Liver (tissue), 8 donors: ENCODE measurements at regions not wholly inside any gene's neighbourhood (a gene's known extent, or its start where the extent isn't known, plus 50 kb on each side); places are given as distances from the start of the nearest gene placed in this dataset.

ENCODE experiments used
- DNase-seq: peaks from one replicate; pipeline ENCODE4 v3.0.0-alpha.2; 2017; ENCODE audit warnings: low spot score
- H3K27ac ChIP-seq, 2 donors: one replicate each; pipeline ENCODE4 v1.7.0; 2013; ENCODE audit warnings: inconsistent platforms in 2 of 2, low read length in 2 of 2, control low read depth in 1 of 2, low read depth in 1 of 2, mild to moderate bottlenecking in 1 of 2
- H3K27me3 ChIP-seq, 4 donors: one replicate each; pipeline versions ENCODE4 v1.6.1 to v1.7.0; 2013; ENCODE audit warnings: low read length in 3 of 4, inconsistent platforms in 1 of 4, mild to moderate bottlenecking in 1 of 4, moderate library complexity in 1 of 4; ENCODE audit not compliant: control insufficient read depth in 4 of 4, insufficient read depth in 4 of 4
- H3K36me3 ChIP-seq, 4 donors: one replicate each; pipeline versions ENCODE4 v1.6.1 to v1.7.0; 2013; ENCODE audit warnings: low read length in 3 of 4, mild to moderate bottlenecking in 3 of 4, low read depth in 1 of 4, moderate library complexity in 1 of 4; ENCODE audit not compliant: control insufficient read depth in 4 of 4, insufficient read depth in 3 of 4
- H3K4me1 ChIP-seq, 4 donors: one replicate each; pipeline versions ENCODE4 v1.6.1 to v1.7.0; 2013; ENCODE audit warnings: low read length in 3 of 4, mild to moderate bottlenecking in 3 of 4, moderate library complexity in 1 of 4; ENCODE audit not compliant: control insufficient read depth in 4 of 4, insufficient read depth in 4 of 4
- H3K4me3 ChIP-seq, 3 donors: one replicate each; pipeline versions ENCODE4 v1.6.1 to v1.7.0; 2013; ENCODE audit warnings: low read length in 3 of 3, control low read depth in 1 of 3, low read depth in 1 of 3, mild to moderate bottlenecking in 1 of 3
- H3K9ac ChIP-seq, 2 donors: one replicate each; pipeline ENCODE4 v1.7.0; 2013; ENCODE audit warnings: low read length in 2 of 2, mild to moderate bottlenecking in 2 of 2, moderate library complexity in 2 of 2, control low read depth in 1 of 2, low read depth in 1 of 2
- H3K9me3 ChIP-seq, 4 donors: one replicate each; pipeline versions ENCODE4 v1.6.1 to v1.7.0; 2013; ENCODE audit warnings: low read length in 3 of 4; ENCODE audit not compliant: control insufficient read depth in 4 of 4
- FOXA1 ChIP-seq: IDR thresholded peaks from 2 replicates; pipeline ENCODE4 v1.6.1; 2016; ENCODE audit warnings: antibody characterized with exemption
- HNF4G ChIP-seq: IDR thresholded peaks from 2 replicates; pipeline ENCODE4 v1.6.1; 2016; ENCODE audit warnings: antibody characterized with exemption
- JUND ChIP-seq, 2 donors: IDR thresholded peaks; 2 replicates each; pipeline ENCODE4 v1.6.1; 2016; ENCODE audit warnings: antibody characterized with exemption in 2 of 2
- NR2F2 ChIP-seq: IDR thresholded peaks from 2 replicates; pipeline ENCODE4 v1.6.1; 2016; ENCODE audit warnings: antibody characterized with exemption
- RAD21 ChIP-seq, 2 donors: IDR thresholded peaks; 2 replicates each; pipeline ENCODE4 v1.6.1; 2016; ENCODE audit warnings: antibody characterized with exemption in 2 of 2, mild to moderate bottlenecking in 2 of 2
- SP1 ChIP-seq: IDR thresholded peaks from 2 replicates; pipeline ENCODE4 v1.6.1; 2018; ENCODE audit warnings: antibody characterized with exemption, mild to moderate bottlenecking
- YY1 ChIP-seq: IDR thresholded peaks from 2 replicates; pipeline ENCODE4 v1.6.1; 2016; ENCODE audit warnings: antibody characterized with exemption, mild to moderate bottlenecking
- WGBS: extraction: QIAGEN DNeasy Blood & Tissue Kit; methylation state at CpG from one replicate; pipeline ENCODE4 v1.1.7; 2013; 5-methylcytosine and 5-hydroxymethylcytosine counted together
- TF ChIP-seq, protein P1 (sequence below): IDR thresholded peaks from 2 replicates; pipeline ENCODE4 v1.6.1; 2016; ENCODE audit warnings: antibody characterized with exemption
- TF ChIP-seq, protein P2 (sequence below): IDR thresholded peaks from 2 replicates; pipeline ENCODE4 v1.6.1; 2016; ENCODE audit warnings: antibody characterized with exemption
- TF ChIP-seq, protein P3 (sequence below): IDR thresholded peaks from 2 replicates; pipeline ENCODE4 v1.6.1; 2016; ENCODE audit warnings: antibody characterized with exemption, mild to moderate bottlenecking
- TF ChIP-seq, protein P4 (sequence below): fragments of 150-350 bp; IDR thresholded peaks from 2 replicates; pipeline ENCODE4 v1.5.1; 2017; ENCODE audit warnings: improper control_type of control experiment, low read depth, low read length; ENCODE audit not compliant: missing input control
- donor health status: healthy.
- donor health status: healthy.
- donor health status: healthy.
- donor health status: healthy.
- donor health status: healthy.

DNA sequence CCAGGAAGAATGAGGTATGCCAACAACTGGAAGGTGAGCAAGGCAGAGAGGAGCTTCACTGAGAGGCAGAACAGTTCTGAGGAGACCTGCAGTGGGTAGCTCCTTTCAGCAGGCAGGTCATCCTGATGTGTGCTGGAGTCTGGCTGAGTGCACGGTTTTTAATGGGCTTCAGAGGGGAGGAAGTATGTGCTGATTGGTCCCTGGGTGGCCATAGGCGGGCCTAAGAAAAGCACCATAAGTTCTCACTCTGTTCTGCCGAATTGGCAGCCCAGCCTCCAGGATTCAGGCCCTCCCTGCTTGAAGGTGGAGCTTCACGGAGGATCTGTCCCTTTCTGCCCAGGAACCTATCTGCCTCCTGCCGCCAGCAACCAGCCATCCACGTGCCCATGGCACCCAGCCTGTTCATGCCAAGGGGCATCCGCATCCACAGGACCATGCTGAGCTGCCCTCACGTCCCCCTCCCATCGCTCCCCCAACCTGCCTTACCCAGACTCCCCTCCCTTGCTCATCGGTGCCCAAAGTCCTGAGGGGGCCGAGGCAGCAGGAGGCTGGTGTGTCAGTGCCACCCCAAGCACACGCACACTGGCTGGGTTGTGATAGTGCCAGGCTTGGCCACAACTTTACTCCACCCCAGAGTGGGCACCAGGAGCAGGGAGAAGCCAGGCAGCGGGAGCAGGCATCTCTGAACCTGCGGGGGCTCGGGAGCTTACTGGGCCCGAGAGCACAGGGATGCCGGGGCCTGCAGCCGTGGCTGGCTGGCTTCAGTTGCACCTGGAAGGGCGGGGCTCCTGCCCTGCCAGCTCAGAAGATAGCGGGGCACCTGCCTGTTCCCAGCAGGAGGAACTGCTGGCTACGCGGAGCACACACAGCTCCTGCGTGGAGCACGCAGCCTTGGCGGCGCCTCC is 608.4 kb upstream of the FOXG1 start:
- no peak for TF ChIP-seq NR2F2
- no peak for TF ChIP-seq FOXA1
- TF ChIP-seq YY1: no peak
- no peak for TF ChIP-seq HNF4G
- TF ChIP-seq, protein P1, sequence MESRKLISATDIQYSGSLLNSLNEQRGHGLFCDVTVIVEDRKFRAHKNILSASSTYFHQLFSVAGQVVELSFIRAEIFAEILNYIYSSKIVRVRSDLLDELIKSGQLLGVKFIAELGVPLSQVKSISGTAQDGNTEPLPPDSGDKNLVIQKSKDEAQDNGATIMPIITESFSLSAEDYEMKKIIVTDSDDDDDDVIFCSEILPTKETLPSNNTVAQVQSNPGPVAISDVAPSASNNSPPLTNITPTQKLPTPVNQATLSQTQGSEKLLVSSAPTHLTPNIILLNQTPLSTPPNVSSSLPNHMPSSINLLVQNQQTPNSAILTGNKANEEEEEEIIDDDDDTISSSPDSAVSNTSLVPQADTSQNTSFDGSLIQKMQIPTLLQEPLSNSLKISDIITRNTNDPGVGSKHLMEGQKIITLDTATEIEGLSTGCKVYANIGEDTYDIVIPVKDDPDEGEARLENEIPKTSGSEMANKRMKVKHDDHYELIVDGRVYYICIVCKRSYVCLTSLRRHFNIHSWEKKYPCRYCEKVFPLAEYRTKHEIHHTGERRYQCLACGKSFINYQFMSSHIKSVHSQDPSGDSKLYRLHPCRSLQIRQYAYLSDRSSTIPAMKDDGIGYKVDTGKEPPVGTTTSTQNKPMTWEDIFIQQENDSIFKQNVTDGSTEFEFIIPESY: no peak
- TF ChIP-seq, protein P2, sequence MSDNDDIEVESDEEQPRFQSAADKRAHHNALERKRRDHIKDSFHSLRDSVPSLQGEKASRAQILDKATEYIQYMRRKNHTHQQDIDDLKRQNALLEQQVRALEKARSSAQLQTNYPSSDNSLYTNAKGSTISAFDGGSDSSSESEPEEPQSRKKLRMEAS: no peak
- H3K4me3 ChIP-seq: no peak overlapping the region
- WGBS: 94% methylated on average over 26 of the region's 26 CpGs

DNA sequence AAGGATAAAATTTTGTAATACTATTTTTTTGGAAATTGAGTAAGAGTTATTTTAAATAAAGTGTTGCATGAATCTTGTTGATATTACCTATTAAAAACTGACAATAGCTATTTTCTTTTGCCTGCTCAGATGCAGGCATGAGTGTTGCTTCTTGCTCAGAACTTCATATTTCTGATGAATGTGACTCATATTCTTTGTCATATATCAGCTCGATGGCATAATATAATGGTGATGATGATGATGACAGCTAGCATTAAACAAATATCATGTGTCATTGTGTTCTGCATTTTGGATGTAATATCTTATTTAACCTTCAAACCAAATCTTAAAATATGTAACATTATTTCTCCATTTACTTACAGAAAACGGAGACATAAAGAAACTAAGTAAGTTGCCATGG is 605.5 kb upstream of the FOXG1 start:
- 89% methylated on average over 2 of the region's 2 CpGs for WGBS

More for the DNA sequence above, 608.4 kb upstream of the FOXG1 start:
- no peak for DNase-seq
- Histone ChIP-seq H3K9me3 (no peaks in the 10 kb centered on the region), H3K36me3 (no peaks in the 10 kb centered on the region), H3K27me3 (no peaks in the 10 kb centered on the region), H3K27ac (no peak overlapping the region), H3K4me1 (no peaks in the 10 kb centered on the region), H3K9ac (no peak overlapping the region)

DNA sequence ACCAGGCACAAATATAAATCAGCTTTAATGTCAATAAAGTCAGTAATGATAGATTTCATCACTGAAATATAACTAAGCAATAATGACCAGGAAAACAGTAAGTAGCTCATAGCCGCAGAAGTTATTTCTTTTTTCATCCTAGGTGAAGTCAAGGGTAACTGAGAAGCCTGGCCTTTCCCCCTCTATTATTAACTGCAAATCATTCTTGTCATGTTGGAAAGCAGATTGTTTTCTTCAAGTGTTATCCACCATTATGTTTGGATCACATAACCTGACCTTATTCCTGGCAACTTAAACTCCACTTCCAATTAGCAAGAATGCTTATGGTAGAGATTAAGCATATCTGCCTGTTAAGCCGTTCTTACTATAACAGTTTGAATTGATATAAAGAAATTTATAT is 603.4 kb upstream of the FOXG1 start:
- Histone ChIP-seq H3K27me3 (no peaks in the 10 kb centered on the region), H3K9me3 (peaks cover 0 to 2% (median 0%) of the 10 kb centered on the region in 4 donors), H3K9ac (no peak overlapping the region), H3K4me1 (no peaks in the 10 kb centered on the region), H3K36me3 (no peaks in the 10 kb centered on the region), H3K27ac (no peak overlapping the region), H3K4me3 (no peak overlapping the region)
- WGBS: 82% methylated on average over 2 of the region's 2 CpGs
- TF ChIP-seq, protein P3, sequence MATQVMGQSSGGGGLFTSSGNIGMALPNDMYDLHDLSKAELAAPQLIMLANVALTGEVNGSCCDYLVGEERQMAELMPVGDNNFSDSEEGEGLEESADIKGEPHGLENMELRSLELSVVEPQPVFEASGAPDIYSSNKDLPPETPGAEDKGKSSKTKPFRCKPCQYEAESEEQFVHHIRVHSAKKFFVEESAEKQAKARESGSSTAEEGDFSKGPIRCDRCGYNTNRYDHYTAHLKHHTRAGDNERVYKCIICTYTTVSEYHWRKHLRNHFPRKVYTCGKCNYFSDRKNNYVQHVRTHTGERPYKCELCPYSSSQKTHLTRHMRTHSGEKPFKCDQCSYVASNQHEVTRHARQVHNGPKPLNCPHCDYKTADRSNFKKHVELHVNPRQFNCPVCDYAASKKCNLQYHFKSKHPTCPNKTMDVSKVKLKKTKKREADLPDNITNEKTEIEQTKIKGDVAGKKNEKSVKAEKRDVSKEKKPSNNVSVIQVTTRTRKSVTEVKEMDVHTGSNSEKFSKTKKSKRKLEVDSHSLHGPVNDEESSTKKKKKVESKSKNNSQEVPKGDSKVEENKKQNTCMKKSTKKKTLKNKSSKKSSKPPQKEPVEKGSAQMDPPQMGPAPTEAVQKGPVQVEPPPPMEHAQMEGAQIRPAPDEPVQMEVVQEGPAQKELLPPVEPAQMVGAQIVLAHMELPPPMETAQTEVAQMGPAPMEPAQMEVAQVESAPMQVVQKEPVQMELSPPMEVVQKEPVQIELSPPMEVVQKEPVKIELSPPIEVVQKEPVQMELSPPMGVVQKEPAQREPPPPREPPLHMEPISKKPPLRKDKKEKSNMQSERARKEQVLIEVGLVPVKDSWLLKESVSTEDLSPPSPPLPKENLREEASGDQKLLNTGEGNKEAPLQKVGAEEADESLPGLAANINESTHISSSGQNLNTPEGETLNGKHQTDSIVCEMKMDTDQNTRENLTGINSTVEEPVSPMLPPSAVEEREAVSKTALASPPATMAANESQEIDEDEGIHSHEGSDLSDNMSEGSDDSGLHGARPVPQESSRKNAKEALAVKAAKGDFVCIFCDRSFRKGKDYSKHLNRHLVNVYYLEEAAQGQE: no peak
- TF ChIP-seq, protein P2: no peak
- TF ChIP-seq, protein P4, sequence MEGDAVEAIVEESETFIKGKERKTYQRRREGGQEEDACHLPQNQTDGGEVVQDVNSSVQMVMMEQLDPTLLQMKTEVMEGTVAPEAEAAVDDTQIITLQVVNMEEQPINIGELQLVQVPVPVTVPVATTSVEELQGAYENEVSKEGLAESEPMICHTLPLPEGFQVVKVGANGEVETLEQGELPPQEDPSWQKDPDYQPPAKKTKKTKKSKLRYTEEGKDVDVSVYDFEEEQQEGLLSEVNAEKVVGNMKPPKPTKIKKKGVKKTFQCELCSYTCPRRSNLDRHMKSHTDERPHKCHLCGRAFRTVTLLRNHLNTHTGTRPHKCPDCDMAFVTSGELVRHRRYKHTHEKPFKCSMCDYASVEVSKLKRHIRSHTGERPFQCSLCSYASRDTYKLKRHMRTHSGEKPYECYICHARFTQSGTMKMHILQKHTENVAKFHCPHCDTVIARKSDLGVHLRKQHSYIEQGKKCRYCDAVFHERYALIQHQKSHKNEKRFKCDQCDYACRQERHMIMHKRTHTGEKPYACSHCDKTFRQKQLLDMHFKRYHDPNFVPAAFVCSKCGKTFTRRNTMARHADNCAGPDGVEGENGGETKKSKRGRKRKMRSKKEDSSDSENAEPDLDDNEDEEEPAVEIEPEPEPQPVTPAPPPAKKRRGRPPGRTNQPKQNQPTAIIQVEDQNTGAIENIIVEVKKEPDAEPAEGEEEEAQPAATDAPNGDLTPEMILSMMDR: no peak
- TF ChIP-seq RAD21 (IDR thresholded peaks at IDR 0.05): no peak
- TF ChIP-seq, protein P1: no peak
- no peak for TF ChIP-seq YY1
- TF ChIP-seq JUND (IDR thresholded peaks at IDR 0.05): no peak
- TF ChIP-seq SP1: no peak
- DNase-seq: no peak

More for the DNA sequence above, 605.5 kb upstream of the FOXG1 start:
- Histone ChIP-seq H3K27me3 (no peaks in the 10 kb centered on the region), H3K36me3 (no peaks in the 10 kb centered on the region), H3K9ac (no peak overlapping the region), H3K4me3 (no peak overlapping the region), H3K4me1 (no peaks in the 10 kb centered on the region), H3K9me3 (peaks cover 0 to 2% (median 0%) of the 10 kb centered on the region in 4 donors), H3K27ac (no peak overlapping the region)
- no peak for DNase-seq
- TF ChIP-seq HNF4G: no peak
